Brain microvascular endothelial cell (primary cell): ENCODE measurements at regions not wholly inside any gene's neighbourhood (a gene's known extent, or its start where the extent isn't known, plus 50 kb on each side); places are given as distances from the start of the nearest gene placed in this dataset.

Experiments
- DNase-seq: peaks from one replicate; pipeline ENCODE4 v3.0.0-alpha.2; 2020
- H3K27ac ChIP-seq: fragments of 250-450 bp; sonication (Bioruptor Pico); 2 replicates; pipeline ENCODE4 v1.5.1; 2020; ENCODE audit warnings: mild to moderate bottlenecking, moderate library complexity
- H3K27me3 ChIP-seq: fragments of 250-450 bp; sonication (Bioruptor Pico); replicated peaks from 2 replicates; pipeline ENCODE4 v1.5.1; 2020; ENCODE audit warnings: mild to moderate bottlenecking
- H3K36me3 ChIP-seq: fragments of 250-450 bp; sonication (Bioruptor Pico); replicated peaks from 2 replicates; pipeline ENCODE4 v1.5.1; 2020; ENCODE audit warnings: mild to moderate bottlenecking
- H3K4me3 ChIP-seq: 2 replicates; pipeline ENCODE4 v1.5.1; 2011; ENCODE audit warnings: low read depth, mild to moderate bottlenecking, control low read depth, low read length, moderate library complexity
- in situ Hi-C: cut with HindIII; loops from 2 replicates; pipeline ENCODE4 v1.10.0; 2017; ENCODE audit warnings: low sequenced_read_pairs, low pct_ligation_motif_present
- TF ChIP-seq, protein P1 (sequence below): IDR thresholded peaks from 2 replicates; pipeline ENCODE4 v1.5.1; 2011; ENCODE audit warnings: low read depth, mild to moderate bottlenecking, moderate library complexity, low read length, control low read depth, inconsistent platforms; ENCODE audit errors: missing control alignments

DNA sequence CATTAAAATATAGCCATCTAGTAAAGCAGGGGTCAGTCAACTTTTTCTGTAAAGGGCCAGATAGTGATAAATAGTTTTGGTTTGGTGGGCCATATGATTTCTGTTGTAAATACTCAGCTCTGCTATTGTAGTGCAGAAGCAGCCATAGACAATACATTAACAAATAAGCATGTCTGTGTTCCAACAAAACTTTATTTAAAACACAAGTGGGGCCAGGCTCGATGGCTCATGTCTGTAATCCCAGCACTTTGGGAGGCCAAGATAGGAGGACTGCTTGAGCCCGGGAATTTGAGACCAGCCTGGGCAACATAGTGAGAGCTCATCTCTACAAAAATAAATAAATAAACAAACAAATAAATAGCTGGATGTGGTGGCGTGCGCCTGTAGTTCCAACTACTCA is 60.8 kb upstream of the TANC2 start:
- H3K27ac ChIP-seq: no peak overlapping the region
- no peak for DNase-seq
- H3K27me3 ChIP-seq: no peaks in the 10 kb centered on the region
- in situ Hi-C loops: no loop called here
- TF ChIP-seq, protein P1, sequence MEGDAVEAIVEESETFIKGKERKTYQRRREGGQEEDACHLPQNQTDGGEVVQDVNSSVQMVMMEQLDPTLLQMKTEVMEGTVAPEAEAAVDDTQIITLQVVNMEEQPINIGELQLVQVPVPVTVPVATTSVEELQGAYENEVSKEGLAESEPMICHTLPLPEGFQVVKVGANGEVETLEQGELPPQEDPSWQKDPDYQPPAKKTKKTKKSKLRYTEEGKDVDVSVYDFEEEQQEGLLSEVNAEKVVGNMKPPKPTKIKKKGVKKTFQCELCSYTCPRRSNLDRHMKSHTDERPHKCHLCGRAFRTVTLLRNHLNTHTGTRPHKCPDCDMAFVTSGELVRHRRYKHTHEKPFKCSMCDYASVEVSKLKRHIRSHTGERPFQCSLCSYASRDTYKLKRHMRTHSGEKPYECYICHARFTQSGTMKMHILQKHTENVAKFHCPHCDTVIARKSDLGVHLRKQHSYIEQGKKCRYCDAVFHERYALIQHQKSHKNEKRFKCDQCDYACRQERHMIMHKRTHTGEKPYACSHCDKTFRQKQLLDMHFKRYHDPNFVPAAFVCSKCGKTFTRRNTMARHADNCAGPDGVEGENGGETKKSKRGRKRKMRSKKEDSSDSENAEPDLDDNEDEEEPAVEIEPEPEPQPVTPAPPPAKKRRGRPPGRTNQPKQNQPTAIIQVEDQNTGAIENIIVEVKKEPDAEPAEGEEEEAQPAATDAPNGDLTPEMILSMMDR: no peak
- no peaks in the 10 kb centered on the region for H3K36me3 ChIP-seq
- H3K4me3 ChIP-seq: no peak overlapping the region

DNA sequence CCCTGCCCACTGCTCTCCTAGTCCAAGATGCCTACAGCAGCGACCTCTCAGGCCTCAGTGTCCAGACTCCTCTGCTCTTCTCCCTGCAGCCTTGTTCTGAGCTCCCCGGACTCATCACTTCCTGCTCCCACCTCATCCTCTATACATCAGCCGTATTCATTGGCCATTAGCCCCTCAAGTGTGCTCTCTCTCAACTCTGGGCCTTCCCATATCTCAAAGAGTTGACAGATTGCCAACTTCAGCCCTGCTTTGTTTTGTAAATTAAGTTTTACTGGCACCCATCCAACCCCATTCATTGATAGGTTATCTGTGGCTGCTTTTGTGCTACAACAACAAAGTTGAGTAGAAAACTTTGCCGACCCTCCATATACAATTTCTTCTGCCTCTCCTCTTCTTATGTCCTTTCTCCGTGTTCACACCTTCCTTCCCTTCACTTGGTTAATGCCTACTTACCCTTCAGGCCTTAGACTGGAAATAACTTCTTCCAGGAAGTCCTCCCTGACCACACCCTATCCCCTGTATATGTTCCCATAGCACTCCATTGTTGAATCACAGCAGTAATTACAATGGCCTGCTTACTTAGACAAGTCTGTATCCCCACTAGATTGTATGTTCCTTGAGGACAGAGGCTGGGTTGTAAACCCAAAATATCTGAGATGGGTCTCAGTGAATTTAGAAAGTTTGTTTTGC is 63.4 kb upstream of the TANC2 start:
- Histone ChIP-seq H3K27me3 (no peaks in the 10 kb centered on the region), H3K4me3 (no peak overlapping the region), H3K27ac (no peak overlapping the region), H3K36me3 (no peaks in the 10 kb centered on the region)
- in situ Hi-C loops: no loop called here
- TF ChIP-seq, protein P1: no peak
- DNase-seq: no peak

DNA sequence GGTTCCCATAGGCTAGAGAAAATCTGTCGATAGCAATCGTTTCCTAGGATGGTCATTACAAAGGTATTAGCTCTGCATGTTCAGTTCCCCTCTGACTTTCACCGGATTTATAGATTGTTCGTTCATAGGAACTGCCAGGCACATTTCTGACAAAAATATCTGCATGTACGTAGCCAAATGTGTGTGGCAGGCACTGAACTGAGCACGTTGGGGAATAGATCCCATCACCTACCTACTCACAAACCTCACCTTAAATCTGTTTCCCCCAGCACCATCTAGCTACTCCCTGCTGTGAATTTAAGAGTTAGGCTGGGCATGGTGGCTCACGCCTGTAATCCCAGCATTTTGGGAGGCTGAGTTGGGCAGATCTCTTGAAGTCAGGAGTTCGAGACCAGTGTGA is 64.5 kb upstream of the TANC2 start:
- TF ChIP-seq, protein P1: no peak
- in situ Hi-C loops: no loop called here
- Histone ChIP-seq H3K4me3 (no peak overlapping the region), H3K36me3 (no peaks in the 10 kb centered on the region), H3K27me3 (no peaks in the 10 kb centered on the region), H3K27ac (no peak overlapping the region)
- DNase-seq: no peak

DNA sequence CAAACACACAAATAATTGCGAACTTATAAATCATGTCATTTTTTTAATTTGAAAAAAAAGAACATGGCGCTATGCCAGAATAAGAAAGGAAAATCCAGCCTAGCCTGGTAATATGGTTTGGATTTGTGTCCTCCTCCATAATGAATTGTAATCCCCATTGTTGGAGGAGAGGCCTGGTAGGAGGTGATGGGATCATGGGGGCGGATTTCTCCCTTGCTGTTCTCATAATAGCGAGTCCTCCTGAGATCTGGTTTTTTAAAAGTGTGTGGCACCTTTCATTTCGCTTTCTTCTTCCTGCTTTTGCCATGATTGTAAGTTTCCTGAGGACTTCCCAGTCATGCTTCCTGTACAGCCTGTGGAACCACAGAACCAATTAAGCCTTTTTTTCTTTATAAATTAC is 65.9 kb upstream of the TANC2 start:
- H3K4me3 ChIP-seq: no peak overlapping the region
- no peak overlapping the region for H3K27ac ChIP-seq
- no peaks in the 10 kb centered on the region for H3K27me3 ChIP-seq
- no peaks in the 10 kb centered on the region for H3K36me3 ChIP-seq
- in situ Hi-C loops: no loop called here
- DNase-seq: no peak
- TF ChIP-seq, protein P1: no peak

DNA sequence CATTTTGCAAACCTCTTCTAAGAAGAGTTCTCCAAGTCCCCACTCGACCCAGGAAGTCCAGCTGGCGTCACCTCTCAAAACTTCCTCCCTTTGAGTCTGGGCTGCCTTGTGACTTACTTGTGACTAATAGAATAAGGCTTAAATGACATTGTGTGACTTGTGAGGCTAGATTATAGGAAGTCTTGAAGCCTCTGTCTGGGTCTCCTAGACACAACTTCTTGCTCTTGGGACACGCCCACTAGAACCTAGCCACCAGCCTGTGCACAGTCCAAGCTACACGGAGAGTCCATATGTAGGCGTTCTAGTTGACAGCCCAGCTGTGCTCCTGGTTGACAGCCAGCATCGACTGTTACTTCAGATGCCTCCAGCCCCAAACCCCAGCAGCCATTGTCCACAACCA is 66.7 kb upstream of the TANC2 start:
- DNase-seq: no peak
- H3K27ac ChIP-seq: no peak overlapping the region
- in situ Hi-C loops: no loop called here

More for the DNA sequence above, 66.7 kb upstream of the TANC2 start:
- H3K36me3 ChIP-seq: no peaks in the 10 kb centered on the region
- TF ChIP-seq, protein P1: no peak
- no peaks in the 10 kb centered on the region for H3K27me3 ChIP-seq
- H3K4me3 ChIP-seq: no peak overlapping the region
